ENCODE measurements at regions not wholly inside any gene's neighbourhood (a gene's known extent, or its start where the extent isn't known, plus 50 kb on each side); places are given as distances from the start of the nearest gene placed in this dataset.
A peak's percentile ranks its signal among the peaks of the same experiment; 100 is the strongest.

DNA sequence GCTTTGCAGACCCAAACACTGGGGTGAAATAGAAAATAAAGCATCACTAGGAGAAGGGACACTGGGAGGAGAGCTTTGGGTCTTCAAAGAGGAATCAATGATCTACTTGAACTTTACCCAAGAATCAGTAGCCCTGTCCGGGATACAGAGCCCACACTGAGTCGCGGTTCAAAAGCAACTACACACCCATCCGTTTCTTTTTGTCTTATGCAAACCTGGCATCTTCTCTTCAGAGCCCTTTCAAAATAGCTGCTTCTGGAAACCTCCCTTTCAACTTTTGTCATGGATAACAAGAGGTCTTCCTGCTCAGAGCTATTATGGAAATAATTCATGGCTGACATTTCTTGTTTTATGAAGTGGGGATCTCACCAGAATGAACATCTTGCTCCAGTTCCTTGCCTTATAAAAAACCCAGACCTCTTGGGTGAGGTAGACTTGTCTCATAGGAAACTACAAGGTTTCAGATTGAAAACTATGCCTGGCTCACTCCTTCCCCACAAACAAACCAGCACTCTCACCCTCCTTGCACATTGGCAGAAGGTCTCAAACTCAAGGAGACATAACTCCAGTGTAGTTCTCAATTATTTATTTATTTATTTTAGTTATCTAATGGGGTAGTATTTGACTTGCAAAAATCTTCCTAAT lies 115.1 kb upstream of the ARHGEF3 start:
- no peak overlapping the region for H3K27ac Mint-ChIP-seq (ENCODE audit: unreplicated experiment)

DNA sequence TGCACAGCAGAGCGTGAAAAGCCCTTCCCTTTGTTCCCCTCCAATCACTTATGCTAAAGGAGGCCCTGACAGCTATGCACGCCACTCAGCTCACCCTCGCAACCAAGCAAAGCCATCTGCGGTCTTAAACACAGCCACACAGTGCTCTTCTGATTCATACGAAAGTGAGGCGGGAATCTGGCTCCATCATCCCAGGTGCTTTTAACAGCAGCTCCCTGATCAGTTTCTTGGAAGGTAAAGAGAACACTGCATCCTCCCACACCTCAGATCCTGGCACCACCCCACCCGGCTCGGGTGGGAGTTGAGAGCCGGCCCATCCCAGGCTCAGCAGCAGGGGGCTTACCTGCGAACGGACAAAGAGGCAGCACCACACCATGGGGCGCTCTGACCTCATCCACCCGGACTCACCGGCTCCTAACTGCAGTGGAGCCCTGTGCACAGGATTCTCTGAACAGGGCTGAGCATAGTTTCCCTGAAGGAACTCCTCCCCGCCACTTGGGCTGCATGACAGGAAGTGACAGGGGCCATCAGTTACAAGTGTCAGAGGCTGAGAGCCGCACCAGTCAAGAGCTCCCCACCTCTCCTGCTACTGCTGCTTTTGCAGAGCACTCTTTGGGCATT lies 114.3 kb upstream of the ARHGEF3 start:
- Mint-ChIP-seq H3K27ac (ENCODE audit: unreplicated experiment) (no peak overlapping the region), H3K36me3 (ENCODE audit: low read depth, unreplicated experiment) (no peaks in the 10 kb centered on the region)

More for the DNA sequence above, 115.1 kb upstream of the ARHGEF3 start:
- Mint-ChIP-seq H3K36me3 (ENCODE audit: low read depth, unreplicated experiment) (no peaks in the 10 kb centered on the region), H3K4me3 (ENCODE audit: unreplicated experiment) (no peak overlapping the region), H3K4me1 (ENCODE audit: unreplicated experiment) (peaks cover 28% of the 10 kb centered on the region), H3K27me3 (ENCODE audit: unreplicated experiment) (no peaks in the 10 kb centered on the region), H3K9me3 (ENCODE audit: unreplicated experiment) (no peaks in the 10 kb centered on the region)
- TF ChIP-seq, protein P1, sequence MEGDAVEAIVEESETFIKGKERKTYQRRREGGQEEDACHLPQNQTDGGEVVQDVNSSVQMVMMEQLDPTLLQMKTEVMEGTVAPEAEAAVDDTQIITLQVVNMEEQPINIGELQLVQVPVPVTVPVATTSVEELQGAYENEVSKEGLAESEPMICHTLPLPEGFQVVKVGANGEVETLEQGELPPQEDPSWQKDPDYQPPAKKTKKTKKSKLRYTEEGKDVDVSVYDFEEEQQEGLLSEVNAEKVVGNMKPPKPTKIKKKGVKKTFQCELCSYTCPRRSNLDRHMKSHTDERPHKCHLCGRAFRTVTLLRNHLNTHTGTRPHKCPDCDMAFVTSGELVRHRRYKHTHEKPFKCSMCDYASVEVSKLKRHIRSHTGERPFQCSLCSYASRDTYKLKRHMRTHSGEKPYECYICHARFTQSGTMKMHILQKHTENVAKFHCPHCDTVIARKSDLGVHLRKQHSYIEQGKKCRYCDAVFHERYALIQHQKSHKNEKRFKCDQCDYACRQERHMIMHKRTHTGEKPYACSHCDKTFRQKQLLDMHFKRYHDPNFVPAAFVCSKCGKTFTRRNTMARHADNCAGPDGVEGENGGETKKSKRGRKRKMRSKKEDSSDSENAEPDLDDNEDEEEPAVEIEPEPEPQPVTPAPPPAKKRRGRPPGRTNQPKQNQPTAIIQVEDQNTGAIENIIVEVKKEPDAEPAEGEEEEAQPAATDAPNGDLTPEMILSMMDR (IDR thresholded peaks at IDR 0.05; ENCODE audit: unreplicated experiment), result no peak
- no peak for DNase-seq (ENCODE audit: low spot score)

DNA sequence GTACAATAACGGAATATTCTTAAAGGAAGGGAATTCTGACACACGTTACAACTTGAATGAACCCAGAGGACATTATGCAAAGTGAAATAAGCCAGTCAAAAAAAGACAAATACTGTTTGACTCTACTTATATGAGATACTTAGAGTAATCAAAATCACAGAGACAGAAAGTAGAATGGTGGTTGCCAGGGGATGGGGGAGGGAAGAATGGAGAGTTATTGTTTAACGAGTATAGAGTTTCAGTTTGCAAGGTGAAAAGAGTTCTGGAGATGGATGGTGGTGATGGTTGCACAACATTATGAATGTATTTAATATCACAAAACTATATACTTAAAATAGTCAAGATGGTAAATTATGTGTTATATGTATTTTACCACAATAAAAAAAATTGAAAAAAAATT lies 112.9 kb upstream of the ARHGEF3 start:
- Mint-ChIP-seq H3K4me1 (ENCODE audit: unreplicated experiment) (peaks cover 35% of the 10 kb centered on the region), H3K27ac (ENCODE audit: unreplicated experiment) (no peak overlapping the region), H3K36me3 (ENCODE audit: low read depth, unreplicated experiment) (no peaks in the 10 kb centered on the region), H3K27me3 (ENCODE audit: unreplicated experiment) (no peaks in the 10 kb centered on the region), H3K9me3 (ENCODE audit: unreplicated experiment) (no peaks in the 10 kb centered on the region), H3K4me3 (ENCODE audit: unreplicated experiment) (no peak overlapping the region)
- TF ChIP-seq, protein P1 (IDR thresholded peaks at IDR 0.05; ENCODE audit: unreplicated experiment), result no peak
- no peak for DNase-seq (ENCODE audit: low spot score)

More for the DNA sequence above, 114.3 kb upstream of the ARHGEF3 start:
- Mint-ChIP-seq H3K27me3 (ENCODE audit: unreplicated experiment) (no peaks in the 10 kb centered on the region), H3K9me3 (ENCODE audit: unreplicated experiment) (no peaks in the 10 kb centered on the region), H3K4me1 (ENCODE audit: unreplicated experiment) (peaks cover 32% of the 10 kb centered on the region), H3K4me3 (ENCODE audit: unreplicated experiment) (no peak overlapping the region)
- DNase-seq (ENCODE audit: low spot score), result no peak
- TF ChIP-seq, protein P1 (IDR thresholded peaks at IDR 0.05; ENCODE audit: unreplicated experiment), result no peak

DNA sequence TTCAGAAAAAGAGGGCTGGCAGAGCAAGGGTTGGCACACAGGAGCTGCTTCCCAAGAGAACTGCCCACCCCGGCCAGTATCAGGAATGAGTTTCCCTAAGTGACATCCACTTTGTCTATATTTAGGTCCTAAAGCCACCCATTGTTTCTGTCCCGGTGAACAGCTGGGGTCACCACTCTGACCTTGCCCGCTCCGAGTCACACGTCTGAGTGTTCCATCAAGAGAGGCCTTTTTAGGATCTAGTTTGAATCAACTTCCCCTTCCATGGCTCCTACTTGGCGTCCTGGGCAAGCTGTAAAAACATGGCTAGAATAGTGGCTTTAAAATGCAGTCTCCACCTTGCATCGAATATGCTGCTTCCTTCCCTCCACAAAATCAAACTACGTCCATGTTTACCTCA lies 109.6 kb upstream of the ARHGEF3 start:
- Mint-ChIP-seq H3K36me3 (ENCODE audit: low read depth, unreplicated experiment) (no peaks in the 10 kb centered on the region), H3K27ac (ENCODE audit: unreplicated experiment) (peak overlapping the region; percentile 33), H3K9me3 (ENCODE audit: unreplicated experiment) (no peaks in the 10 kb centered on the region), H3K27me3 (ENCODE audit: unreplicated experiment) (no peaks in the 10 kb centered on the region), H3K4me1 (ENCODE audit: unreplicated experiment) (peaks cover 30% of the 10 kb centered on the region), H3K4me3 (ENCODE audit: unreplicated experiment) (no peak overlapping the region)
- TF ChIP-seq, protein P1 (IDR thresholded peaks at IDR 0.05; ENCODE audit: unreplicated experiment), result no peak
- no peak for DNase-seq (ENCODE audit: low spot score)

DNA sequence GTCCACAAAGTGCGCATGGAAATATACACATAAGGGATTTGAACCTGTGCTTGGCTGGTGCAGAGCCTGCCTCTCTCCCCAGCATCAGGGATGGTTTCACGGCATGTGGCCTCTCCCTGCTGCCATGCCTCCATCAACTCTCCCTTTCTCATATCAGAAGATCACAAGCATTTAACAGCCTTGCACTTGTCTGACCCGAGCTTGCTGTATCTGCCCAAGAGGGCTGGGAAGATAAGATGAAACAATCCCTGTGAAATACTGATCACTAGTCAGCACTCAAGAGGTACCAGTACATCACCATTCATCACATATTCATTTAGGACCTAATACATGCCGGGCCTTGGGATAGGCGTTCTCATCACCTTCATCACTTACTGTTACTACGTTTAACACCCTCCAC lies 107.6 kb upstream of the ARHGEF3 start:
- no peaks in the 10 kb centered on the region for H3K36me3 Mint-ChIP-seq (ENCODE audit: low read depth, unreplicated experiment)
- H3K9me3 Mint-ChIP-seq (ENCODE audit: unreplicated experiment), result no peaks in the 10 kb centered on the region
- H3K4me3 Mint-ChIP-seq (ENCODE audit: unreplicated experiment), result no peak overlapping the region
- H3K27ac Mint-ChIP-seq (ENCODE audit: unreplicated experiment), result no peak overlapping the region
- H3K27me3 Mint-ChIP-seq (ENCODE audit: unreplicated experiment), result no peaks in the 10 kb centered on the region
- DNase-seq (ENCODE audit: low spot score), result no peak
- peaks cover 20% of the 10 kb centered on the region for H3K4me1 Mint-ChIP-seq (ENCODE audit: unreplicated experiment)
- TF ChIP-seq, protein P1 (IDR thresholded peaks at IDR 0.05; ENCODE audit: unreplicated experiment), result no peak
